ENCODE measurements at regions not wholly inside any gene's neighbourhood (a gene's known extent, or its start where the extent isn't known, plus 50 kb on each side); places are given as distances from the start of the nearest gene placed in this dataset.

DNA sequence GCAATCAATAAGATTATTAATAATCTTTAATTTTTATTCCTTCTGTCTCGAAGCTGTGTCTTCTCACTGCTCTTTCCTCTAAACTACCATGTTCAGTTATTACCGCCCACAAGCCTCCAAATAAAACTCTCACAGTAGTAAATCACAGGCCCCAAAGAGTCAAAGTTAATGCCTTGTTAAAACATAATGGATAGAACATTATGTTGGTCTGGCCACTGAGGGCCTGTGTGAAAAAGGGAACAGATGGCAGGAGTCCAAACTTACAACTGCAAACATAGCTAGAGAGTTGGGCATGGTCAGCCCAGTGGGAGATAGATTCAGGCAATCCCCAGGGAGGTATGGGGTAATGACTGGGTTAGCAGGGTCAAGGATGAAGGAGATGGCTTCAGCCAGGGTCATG is 84.6 kb upstream of the TNIP3 start:
- no peak for DNase-seq (ENCODE audit: low read depth)
- H3K27me3 ChIP-seq (ENCODE audit: control insufficient read depth, insufficient read depth, low read length), result no peaks in the 10 kb centered on the region
- FAIRE-seq, result no peak
- H3K36me3 ChIP-seq (ENCODE audit: control insufficient read depth, insufficient read depth, low read length), result no peaks in the 10 kb centered on the region
- no peak overlapping the region for H3K4me3 ChIP-seq (ENCODE audit: low read depth, low read length)
- TF ChIP-seq, protein P1, sequence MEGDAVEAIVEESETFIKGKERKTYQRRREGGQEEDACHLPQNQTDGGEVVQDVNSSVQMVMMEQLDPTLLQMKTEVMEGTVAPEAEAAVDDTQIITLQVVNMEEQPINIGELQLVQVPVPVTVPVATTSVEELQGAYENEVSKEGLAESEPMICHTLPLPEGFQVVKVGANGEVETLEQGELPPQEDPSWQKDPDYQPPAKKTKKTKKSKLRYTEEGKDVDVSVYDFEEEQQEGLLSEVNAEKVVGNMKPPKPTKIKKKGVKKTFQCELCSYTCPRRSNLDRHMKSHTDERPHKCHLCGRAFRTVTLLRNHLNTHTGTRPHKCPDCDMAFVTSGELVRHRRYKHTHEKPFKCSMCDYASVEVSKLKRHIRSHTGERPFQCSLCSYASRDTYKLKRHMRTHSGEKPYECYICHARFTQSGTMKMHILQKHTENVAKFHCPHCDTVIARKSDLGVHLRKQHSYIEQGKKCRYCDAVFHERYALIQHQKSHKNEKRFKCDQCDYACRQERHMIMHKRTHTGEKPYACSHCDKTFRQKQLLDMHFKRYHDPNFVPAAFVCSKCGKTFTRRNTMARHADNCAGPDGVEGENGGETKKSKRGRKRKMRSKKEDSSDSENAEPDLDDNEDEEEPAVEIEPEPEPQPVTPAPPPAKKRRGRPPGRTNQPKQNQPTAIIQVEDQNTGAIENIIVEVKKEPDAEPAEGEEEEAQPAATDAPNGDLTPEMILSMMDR (IDR thresholded peaks at IDR 0.05; ENCODE audit: insufficient read depth, low read length, severe bottlenecking), result no peak

DNA sequence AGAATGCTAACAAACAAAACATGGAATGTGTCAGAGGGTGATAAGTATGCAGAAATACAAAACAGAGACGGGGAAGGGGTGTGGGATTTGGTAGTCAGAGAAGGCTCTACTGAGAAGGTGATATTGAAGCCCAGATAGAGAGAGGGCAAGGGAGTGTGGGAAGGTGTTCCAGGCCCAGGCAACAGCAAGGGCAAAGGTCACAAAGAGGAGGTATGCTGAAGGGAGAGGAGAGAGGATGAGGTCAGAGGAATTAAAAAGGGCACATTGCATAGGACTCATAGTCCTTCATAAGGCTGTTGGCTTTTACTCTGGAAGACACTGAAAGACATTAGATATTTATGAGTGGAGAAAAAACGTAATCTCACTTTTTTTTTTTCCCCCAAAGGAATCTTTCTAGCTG is 82.6 kb upstream of the TNIP3 start:
- Histone ChIP-seq H3K27me3 (ENCODE audit: control insufficient read depth, insufficient read depth, low read length) (no peaks in the 10 kb centered on the region), H3K4me3 (ENCODE audit: low read depth, low read length) (no peak overlapping the region), H3K36me3 (ENCODE audit: control insufficient read depth, insufficient read depth, low read length) (no peaks in the 10 kb centered on the region)
- TF ChIP-seq, protein P1 (IDR thresholded peaks at IDR 0.05; ENCODE audit: insufficient read depth, low read length, severe bottlenecking), result no peak
- FAIRE-seq, result no peak
- no peak for DNase-seq (ENCODE audit: low read depth)

DNA sequence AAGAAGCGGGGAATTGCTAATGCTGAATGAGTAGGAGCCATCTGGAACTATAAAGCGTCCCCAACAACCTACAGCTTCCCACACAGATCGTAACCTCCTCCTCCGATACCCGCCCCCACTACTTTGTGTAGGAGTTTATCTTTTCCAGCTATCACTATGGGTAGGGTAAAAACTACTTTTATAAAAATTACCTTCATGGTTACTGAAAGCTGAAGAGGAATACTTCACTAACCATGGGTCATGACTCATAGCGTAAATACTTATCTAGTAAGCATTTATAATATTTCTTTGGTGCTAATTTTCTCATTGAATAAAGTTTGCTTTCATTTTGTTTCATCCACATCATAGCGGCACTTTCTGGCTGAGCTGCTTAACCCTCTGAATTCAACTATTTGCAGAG is 79.4 kb upstream of the TNIP3 start:
- Histone ChIP-seq H3K36me3 (ENCODE audit: control insufficient read depth, insufficient read depth, low read length) (no peaks in the 10 kb centered on the region), H3K4me3 (ENCODE audit: low read depth, low read length) (no peak overlapping the region), H3K27me3 (ENCODE audit: control insufficient read depth, insufficient read depth, low read length) (no peaks in the 10 kb centered on the region)
- DNase-seq (ENCODE audit: low read depth), result peak; percentile 38
- FAIRE-seq, result no peak
- TF ChIP-seq, protein P1 (IDR thresholded peaks at IDR 0.05; ENCODE audit: insufficient read depth, low read length, severe bottlenecking), result no peak

DNA sequence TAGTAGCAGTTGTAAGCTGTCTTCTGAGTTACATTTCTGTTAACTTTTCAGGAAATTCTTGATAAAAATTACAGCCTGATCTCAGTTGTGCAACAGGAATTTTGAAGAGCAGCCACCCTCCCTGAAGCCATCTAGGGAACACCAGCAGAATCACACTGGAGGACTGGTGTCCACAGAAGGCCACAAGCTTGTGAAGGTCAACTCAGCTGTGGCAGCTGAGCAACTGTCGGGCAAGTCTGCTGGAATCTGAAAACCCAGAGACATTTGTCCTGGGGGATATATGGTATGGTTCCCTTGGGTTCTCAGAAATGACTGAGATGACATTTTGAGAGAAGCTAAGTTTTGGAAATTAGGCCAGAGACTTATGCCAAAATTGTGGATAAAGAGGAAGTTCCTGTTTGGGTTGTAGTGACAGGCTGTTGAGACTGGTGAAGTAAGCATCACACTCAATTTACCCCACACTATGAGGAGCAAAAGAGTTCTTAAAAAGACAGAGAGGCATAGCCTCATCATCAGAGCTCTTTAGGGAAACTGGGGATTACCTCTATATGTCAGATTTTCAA is 78.1 kb upstream of the TNIP3 start:
- Histone ChIP-seq H3K27me3 (ENCODE audit: control insufficient read depth, insufficient read depth, low read length) (no peaks in the 10 kb centered on the region), H3K36me3 (ENCODE audit: control insufficient read depth, insufficient read depth, low read length) (no peaks in the 10 kb centered on the region), H3K4me3 (ENCODE audit: low read depth, low read length) (no peak overlapping the region)
- FAIRE-seq, result no peak
- no peak for DNase-seq (ENCODE audit: low read depth)
- TF ChIP-seq, protein P1 (IDR thresholded peaks at IDR 0.05; ENCODE audit: insufficient read depth, low read length, severe bottlenecking), result no peak

DNA sequence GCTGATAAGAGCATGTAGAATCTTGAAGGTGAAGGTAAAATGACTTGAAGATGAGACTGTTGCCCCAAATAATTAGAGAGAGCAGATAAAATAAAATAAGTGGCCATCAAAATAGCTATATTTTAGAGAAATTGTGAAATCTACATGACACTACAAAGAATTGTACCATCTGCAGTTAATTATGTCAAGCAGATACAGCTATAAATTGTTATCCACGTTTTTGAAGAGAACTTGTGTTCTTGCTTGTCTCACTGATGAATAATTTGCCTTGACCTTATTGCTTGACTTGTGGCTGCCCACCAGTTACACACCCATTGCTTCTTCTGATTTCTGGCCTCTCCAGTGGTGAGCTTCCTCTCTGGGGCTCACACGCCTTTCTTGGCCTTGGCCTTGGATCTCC is 75.8 kb upstream of the TNIP3 start:
- FAIRE-seq, result no peak
- DNase-seq (ENCODE audit: low read depth), result no peak
- no peaks in the 10 kb centered on the region for H3K27me3 ChIP-seq (ENCODE audit: control insufficient read depth, insufficient read depth, low read length)
- TF ChIP-seq, protein P1 (IDR thresholded peaks at IDR 0.05; ENCODE audit: insufficient read depth, low read length, severe bottlenecking), result no peak
- no peaks in the 10 kb centered on the region for H3K36me3 ChIP-seq (ENCODE audit: control insufficient read depth, insufficient read depth, low read length)
- no peak overlapping the region for H3K4me3 ChIP-seq (ENCODE audit: low read depth, low read length)

DNA sequence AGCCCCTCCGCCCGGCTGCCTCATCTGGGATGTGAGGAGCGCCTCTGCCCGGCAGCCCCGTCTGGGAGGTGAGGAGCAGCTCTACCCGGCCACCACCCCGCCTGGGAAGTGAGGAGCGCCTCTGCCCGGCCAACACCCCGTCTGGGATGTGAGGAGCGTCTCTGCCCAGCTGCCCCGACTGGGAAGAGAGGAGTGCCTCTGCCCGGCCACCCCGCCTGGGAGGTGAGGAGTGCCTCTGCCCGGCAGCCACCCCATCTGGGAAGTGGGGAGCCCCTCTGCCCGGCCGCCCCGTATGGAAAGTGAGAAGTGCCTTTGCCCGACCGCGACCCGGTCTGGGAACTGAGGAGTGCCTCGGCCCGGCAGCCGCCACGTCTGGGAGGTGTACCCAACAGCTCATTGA is 74.3 kb upstream of the TNIP3 start:
- DNase-seq (ENCODE audit: low read depth) (no peak), FAIRE-seq (no peak)
- TF ChIP-seq, protein P1 (IDR thresholded peaks at IDR 0.05; ENCODE audit: insufficient read depth, low read length, severe bottlenecking), result no peak
- H3K27me3 ChIP-seq (ENCODE audit: control insufficient read depth, insufficient read depth, low read length), result no peaks in the 10 kb centered on the region
- H3K36me3 ChIP-seq (ENCODE audit: control insufficient read depth, insufficient read depth, low read length), result no peaks in the 10 kb centered on the region
- no peak overlapping the region for H3K4me3 ChIP-seq (ENCODE audit: low read depth, low read length)
